Right ventricle myocardium superior (tissue), 1 donor: ENCODE measurements at regions not wholly inside any gene's neighbourhood (a gene's known extent, or its start where the extent isn't known, plus 50 kb on each side); places are given as distances from the start of the nearest gene placed in this dataset.

ENCODE experiments used
- ATAC-seq: fragments of 200-7000 bp; cut with Tn5 transposase; one replicate; pipeline ENCODE4 v1.9.1; 2020; ENCODE audit warnings: mild to moderate bottlenecking; ENCODE audit not compliant: poor library complexity
- DNase-seq: peaks from one replicate; pipeline ENCODE4 v3.0.0-alpha.2; 2020
- intact Hi-C: fragments of 100-400 bp; cut with DNase I; formaldehyde crosslinking; loops from one replicate; pipeline ENCODE4 v1.11.2; 2022
- donor health status: DM: no; HTN: yes; CAD: no; lungs with severe emphysema.

GRCh38 chr21:28767523-28767922, 225.2 kb downstream of the LTN1 start:
- ATAC-seq (no peak), DNase-seq (no peak)
- intact Hi-C loops: no loop called here

- ATAC-seq (peak; percentile 42), DNase-seq (no peak)
Measured at GRCh38 chr21:28763809-28764418, 228.8 kb downstream of the LTN1 start.

GRCh38 chr21:28762357-28762735, 230.3 kb downstream of the LTN1 start:
- intact Hi-C loops: no loop called here
- no peak for ATAC-seq

More at GRCh38 chr21:28763809-28764418, 228.8 kb downstream of the LTN1 start:
- intact Hi-C loops: no loop called here

GRCh38 chr21:28761674-28762356, 230.9 kb downstream of the LTN1 start:
- no peak for DNase-seq
- intact Hi-C loops: no loop called here
- no peak for ATAC-seq

More at GRCh38 chr21:28762357-28762735, 230.3 kb downstream of the LTN1 start:
- DNase-seq: no peak

GRCh38 chr21:28758883-28759242, 233.8 kb downstream of the LTN1 start:
- DNase-seq (no peak), ATAC-seq (no peak)
- intact Hi-C loops: no loop called here

- intact Hi-C loops: no loop called here
- ATAC-seq (no peak), DNase-seq (no peak)
Measured at GRCh38 chr21:28758042-28758882, 234.4 kb downstream of the LTN1 start.

GRCh38 chr21:28754862-28755261, 237.8 kb downstream of the LTN1 start:
- intact Hi-C loops: no loop called here
- no peak for DNase-seq
- ATAC-seq: peak; percentile 50

- ATAC-seq (peak; percentile 95), DNase-seq (peak; percentile 66)
- intact Hi-C loops: no loop called here
Measured at GRCh38 chr21:28754127-28754611, 238.5 kb downstream of the LTN1 start.

GRCh38 chr21:28752131-28752530, 240.5 kb downstream of the LTN1 start:
- DNase-seq: no peak
- intact Hi-C loops: no loop called here
- ATAC-seq: no peak

- ATAC-seq (no peak), DNase-seq (no peak)
- intact Hi-C loops: no loop called here
Measured at GRCh38 chr21:28751176-28751575, 241.5 kb downstream of the LTN1 start.

- intact Hi-C loops: no loop called here
Measured at GRCh38 chr21:28750565-28750964, 242.1 kb downstream of the LTN1 start.

GRCh38 chr21:28749536-28749935, 243.1 kb downstream of the LTN1 start:
- DNase-seq (no peak), ATAC-seq (no peak)
- intact Hi-C loops: loop anchor here (5.0 to 10.0 kb wide), 2 partner anchors 45 to 1902 kb away; partner anchors contain the start of gene ADAMTS1

More at GRCh38 chr21:28750565-28750964, 242.1 kb downstream of the LTN1 start:
- no peak for ATAC-seq
- DNase-seq: no peak

GRCh38 chr21:28747464-28747863, 245.2 kb downstream of the LTN1 start:
- ATAC-seq: no peak
- DNase-seq: no peak
- intact Hi-C loops: loop anchor here (5.0 to 10.0 kb wide), 2 partner anchors 47 to 1900 kb away; partner anchors contain the start of gene ADAMTS1

GRCh38 chr21:28746166-28746565, 246.5 kb downstream of the LTN1 start:
- DNase-seq: no peak
- intact Hi-C loops: loop anchor here (5.0 to 10.0 kb wide), 2 partner anchors 49 to 1899 kb away; partner anchors contain the start of gene ADAMTS1
- ATAC-seq: no peak

- ATAC-seq: peak; percentile 94
- DNase-seq: peak; percentile 70
- intact Hi-C loops: loop anchor here (5.0 to 10.0 kb wide), 2 partner anchors 49 to 1898 kb away; partner anchors contain the start of gene ADAMTS1
Measured at GRCh38 chr21:28745131-28746016, 247.3 kb downstream of the LTN1 start.

- DNase-seq: no peak
- no peak for ATAC-seq
- intact Hi-C loops: loop anchor here (5.0 to 10.0 kb wide), 3 partner anchors 51 to 1041 kb away; no protein-coding TSS in a partner anchor
Measured at GRCh38 chr21:28743723-28744122, 249.0 kb downstream of the LTN1 start.

- intact Hi-C loops: loop anchor here (5.0 to 10.0 kb wide), 3 partner anchors 52 to 1040 kb away; no protein-coding TSS in a partner anchor
- ATAC-seq (no peak), DNase-seq (no peak)
Measured at GRCh38 chr21:28742527-28742926, 250.2 kb downstream of the LTN1 start.

- no peak for DNase-seq
- intact Hi-C loops: loop anchor here (5.0 to 10.0 kb wide), 3 partner anchors 55 to 1038 kb away; no protein-coding TSS in a partner anchor
- no peak for ATAC-seq
Measured at GRCh38 chr21:28740125-28740524, 252.6 kb downstream of the LTN1 start.
